Subcutaneous abdominal adipose tissue (tissue), 5 donors: ENCODE measurements at regions not wholly inside any gene's neighbourhood (a gene's known extent, or its start where the extent isn't known, plus 50 kb on each side); places are given as distances from the start of the nearest gene placed in this dataset.

Experiments used
- H3K27ac ChIP-seq: one replicate; pipeline ENCODE4 v1.7.0; 2013; ENCODE audit warnings: low read depth, mild to moderate bottlenecking, inconsistent platforms, low read length, moderate library complexity
- H3K27me3 ChIP-seq, 5 donors: one replicate each; pipeline ENCODE4 v1.7.0; 2013; ENCODE audit warnings: low read length in 5 of 5, inconsistent platforms in 1 of 5; ENCODE audit not compliant: control insufficient read depth in 5 of 5, insufficient read depth in 4 of 5
- H3K36me3 ChIP-seq, 5 donors: one replicate each; pipeline ENCODE4 v1.7.0; 2013; ENCODE audit warnings: low read length in 5 of 5; ENCODE audit not compliant: control insufficient read depth in 5 of 5, insufficient read depth in 5 of 5
- H3K4me1 ChIP-seq, 5 donors: one replicate each; pipeline ENCODE4 v1.7.0; 2013; ENCODE audit warnings: low read length in 5 of 5, mild to moderate bottlenecking in 3 of 5, moderate library complexity in 1 of 5; ENCODE audit not compliant: control insufficient read depth in 5 of 5, insufficient read depth in 5 of 5
- H3K4me3 ChIP-seq, 5 donors: one replicate each; pipeline ENCODE4 v1.7.0; 2013; ENCODE audit warnings: low read length in 5 of 5, low read depth in 1 of 5
- H3K9ac ChIP-seq, 5 donors: one replicate each; pipeline ENCODE4 v1.7.0; 2013; ENCODE audit warnings: low read length in 5 of 5, mild to moderate bottlenecking in 4 of 5, moderate library complexity in 3 of 5
- H3K9me3 ChIP-seq, 5 donors: one replicate each; pipeline ENCODE4 v1.7.0; 2013; ENCODE audit warnings: low read length in 5 of 5; ENCODE audit not compliant: control insufficient read depth in 5 of 5
- donor health status: healthy.
- donor health status: healthy.
- donor health status: healthy.
- donor health status: healthy.
- donor health status: healthy.

- Histone ChIP-seq H3K36me3 (no peaks in the 10 kb centered on the region), H3K27ac (no peak overlapping the region), H3K27me3 (no peaks in the 10 kb centered on the region), H3K4me3 (no peak overlapping the region), H3K9me3 (peaks cover 0 to 9% (median 3%) of the 10 kb centered on the region in 5 donors), H3K4me1 (no peaks in the 10 kb centered on the region), H3K9ac (no peak overlapping the region)
Observed at GRCh38 chr10:33103863-33104379, 145.9 kb upstream of the ITGB1 start.

- Histone ChIP-seq H3K4me1 (no peaks in the 10 kb centered on the region), H3K27ac (no peak overlapping the region), H3K4me3 (no peak overlapping the region), H3K9ac (no peak overlapping the region), H3K36me3 (no peaks in the 10 kb centered on the region), H3K9me3 (peaks cover 0 to 9% (median 3%) of the 10 kb centered on the region in 5 donors), H3K27me3 (no peaks in the 10 kb centered on the region)
Observed at GRCh38 chr10:33102071-33102470, 144.0 kb upstream of the ITGB1 start.

GRCh38 chr10:33101392-33101787 lies 143.4 kb upstream of the ITGB1 start:
- Histone ChIP-seq H3K4me3 (no peak overlapping the region), H3K27ac (no peak overlapping the region), H3K27me3 (no peaks in the 10 kb centered on the region), H3K4me1 (no peaks in the 10 kb centered on the region), H3K36me3 (no peaks in the 10 kb centered on the region), H3K9me3 (peaks cover 0 to 9% (median 3%) of the 10 kb centered on the region in 5 donors), H3K9ac (no peak overlapping the region)

- no peak overlapping the region for H3K4me3 ChIP-seq
- no peak overlapping the region for H3K27ac ChIP-seq
- H3K27me3 ChIP-seq: no peaks in the 10 kb centered on the region
- H3K9me3 ChIP-seq: peaks cover 0 to 9% (median 3%) of the 10 kb centered on the region in 5 donors
- no peak overlapping the region for H3K9ac ChIP-seq
- H3K36me3 ChIP-seq: no peaks in the 10 kb centered on the region
- H3K4me1 ChIP-seq: no peaks in the 10 kb centered on the region
Observed at GRCh38 chr10:33100781-33101391, 142.9 kb upstream of the ITGB1 start.

GRCh38 chr10:33099748-33100147 lies 141.7 kb upstream of the ITGB1 start:
- H3K9me3 ChIP-seq: peaks cover 0 to 9% (median 3%) of the 10 kb centered on the region in 5 donors
- no peak overlapping the region for H3K9ac ChIP-seq
- no peaks in the 10 kb centered on the region for H3K4me1 ChIP-seq
- no peak overlapping the region for H3K27ac ChIP-seq
- H3K27me3 ChIP-seq: no peaks in the 10 kb centered on the region
- H3K4me3 ChIP-seq: no peak overlapping the region
- no peaks in the 10 kb centered on the region for H3K36me3 ChIP-seq

GRCh38 chr10:33098951-33099663 lies 141.1 kb upstream of the ITGB1 start:
- Histone ChIP-seq H3K36me3 (no peaks in the 10 kb centered on the region), H3K27ac (no peak overlapping the region), H3K4me3 (no peak overlapping the region), H3K9me3 (peaks cover 3 to 14% (median 5%) of the 10 kb centered on the region in 5 donors), H3K4me1 (no peaks in the 10 kb centered on the region), H3K27me3 (no peaks in the 10 kb centered on the region), H3K9ac (no peak overlapping the region)

- Histone ChIP-seq H3K4me1 (no peaks in the 10 kb centered on the region), H3K36me3 (no peaks in the 10 kb centered on the region), H3K27ac (no peak overlapping the region), H3K9me3 (peaks cover 0 to 6% (median 4%) of the 10 kb centered on the region in 5 donors), H3K4me3 (no peak overlapping the region), H3K9ac (no peak overlapping the region), H3K27me3 (no peaks in the 10 kb centered on the region)
Observed at GRCh38 chr10:33095867-33096815, 138.1 kb upstream of the ITGB1 start.

GRCh38 chr10:33094263-33095051 lies 136.4 kb upstream of the ITGB1 start:
- no peaks in the 10 kb centered on the region for H3K36me3 ChIP-seq
- no peaks in the 10 kb centered on the region for H3K4me1 ChIP-seq
- H3K27ac ChIP-seq: no peak overlapping the region
- H3K27me3 ChIP-seq: no peaks in the 10 kb centered on the region
- peaks cover 0 to 6% (median 4%) of the 10 kb centered on the region in 5 donors for H3K9me3 ChIP-seq
- no peak overlapping the region for H3K9ac ChIP-seq
- no peak overlapping the region for H3K4me3 ChIP-seq

GRCh38 chr10:33093362-33093761 lies 135.3 kb upstream of the ITGB1 start:
- H3K27me3 ChIP-seq: no peaks in the 10 kb centered on the region
- peaks cover 0 to 6% (median 4%) of the 10 kb centered on the region in 5 donors for H3K9me3 ChIP-seq
- no peak overlapping the region for H3K4me3 ChIP-seq
- H3K36me3 ChIP-seq: no peaks in the 10 kb centered on the region
- H3K9ac ChIP-seq: no peak overlapping the region
- no peaks in the 10 kb centered on the region for H3K4me1 ChIP-seq
- H3K27ac ChIP-seq: no peak overlapping the region
